Right lobe of liver (tissue), 4 donors: ENCODE measurements at regions not wholly inside any gene's neighbourhood (a gene's known extent, or its start where the extent isn't known, plus 50 kb on each side); places are given as distances from the start of the nearest gene placed in this dataset.

Source experiments
- CTCF ChIP-seq, 4 donors: fragments of 200-600 bp in 3 of 4; fragments of 450-650 bp in 1 of 4; IDR thresholded peaks; one replicate each; pipeline versions ENCODE4 v1.5.1 to v1.8.0; 2016 to 2022; ENCODE audit warnings: antibody characterized with exemption in 4 of 4, mild to moderate bottlenecking in 2 of 4
- POLR2A ChIP-seq: fragments of 450-650 bp; IDR thresholded peaks from one replicate; pipeline ENCODE4 v1.6.1; 2017; ENCODE audit warnings: antibody characterized with exemption, mild to moderate bottlenecking
- donor health status: DM: no; HTN: no; CAD: no.
- donor health status: DM: no; HTN: no; CAD: no.
- donor health status: DM: no; HTN: yes; CAD: no.

GRCh38 chr4:127463883-127464282 lies 168.9 kb upstream of the INTU start:
- TF ChIP-seq CTCF (IDR thresholded peaks at IDR 0.05) (no peak), POLR2A (no peak)
